Hepatocyte (in vitro differentiated cells): ENCODE measurements at regions not wholly inside any gene's neighbourhood (a gene's known extent, or its start where the extent isn't known, plus 50 kb on each side); places are given as distances from the start of the nearest gene placed in this dataset.

Experiments used
- DNase-seq: peaks from one replicate; pipeline ENCODE4 v3.0.0-alpha.2; 2016; ENCODE audit warnings: low spot score
- H2AFZ ChIP-seq: fragments of 200-600 bp; sonication (generic); 2 replicates; pipeline ENCODE4 v1.6.0; 2016; ENCODE audit warnings: antibody characterized with exemption, mild to moderate bottlenecking
- H3K27ac ChIP-seq: fragments of 200-600 bp; sonication (generic); 2 replicates; pipeline ENCODE4 v1.5.1; 2016; ENCODE audit warnings: mild to moderate bottlenecking
- H3K27me3 ChIP-seq: fragments of 200-600 bp; sonication (generic); 2 replicates; pipeline ENCODE4 v1.6.1; 2016
- H3K36me3 ChIP-seq: fragments of 200-600 bp; sonication (generic); replicated peaks from 2 replicates; pipeline ENCODE4 v1.5.1; 2016; ENCODE audit warnings: low read depth; ENCODE audit not compliant: insufficient read depth
- H3K4me1 ChIP-seq: fragments of 200-600 bp; sonication (generic); 2 replicates; pipeline ENCODE4 v1.5.1; 2016; ENCODE audit warnings: mild to moderate bottlenecking, moderate library complexity; ENCODE audit not compliant: insufficient read depth
- H3K4me2 ChIP-seq: fragments of 200-600 bp; sonication (generic); 2 replicates; pipeline ENCODE4 v1.6.0; 2016
- H3K4me3 ChIP-seq: fragments of 200-600 bp; sonication (generic); 2 replicates; pipeline ENCODE4 v1.5.1; 2016; ENCODE audit warnings: mild to moderate bottlenecking
- H3K79me2 ChIP-seq: fragments of 200-600 bp; sonication (generic); 2 replicates; pipeline ENCODE4 v1.6.0; 2017; ENCODE audit warnings: mild to moderate bottlenecking
- H3K9me2 ChIP-seq: fragments of 200-600 bp; sonication (generic); replicated peaks from 2 replicates; pipeline ENCODE4 v1.6.0; 2017; ENCODE audit warnings: mild to moderate bottlenecking; ENCODE audit not compliant: insufficient read depth
- H3K9me3 ChIP-seq: fragments of 200-600 bp; sonication (generic); 2 replicates; pipeline ENCODE4 v1.5.1; 2016; ENCODE audit warnings: low read depth, mild to moderate bottlenecking
- H4K20me1 ChIP-seq: fragments of 200-600 bp; sonication (generic); 2 replicates; pipeline ENCODE4 v1.6.0; 2016; ENCODE audit warnings: mild to moderate bottlenecking; ENCODE audit not compliant: insufficient read depth, poor library complexity, severe bottlenecking
- EZH2 ChIP-seq: fragments of 200-600 bp; sonication (generic); IDR thresholded peaks from 2 replicates; pipeline ENCODE4 v1.6.1; 2016; ENCODE audit warnings: antibody characterized with exemption, mild to moderate bottlenecking, borderline replicate concordance
- EZH2phosphoT487 ChIP-seq: fragments of 200-600 bp; sonication (generic); IDR thresholded peaks from one replicate; pipeline ENCODE4 v1.6.1; 2018; ENCODE audit warnings: antibody characterized with exemption, mild to moderate bottlenecking, low read depth, moderate library complexity; ENCODE audit not compliant: unreplicated experiment, severe bottlenecking
- WGBS: methylation state at CpG from one replicate; pipeline ENCODE4 v1.1.6; 2016; ENCODE audit warnings: low lambda C conversion rate; ENCODE audit errors: missing lambda C conversion rate; 5-methylcytosine and 5-hydroxymethylcytosine counted together
- TF ChIP-seq, protein P1 (sequence below): fragments of 200-600 bp; sonication (generic); IDR thresholded peaks from 2 replicates; pipeline ENCODE4 v1.5.1; 2016; ENCODE audit warnings: antibody characterized with exemption, mild to moderate bottlenecking; ENCODE audit not compliant: poor library complexity

DNA sequence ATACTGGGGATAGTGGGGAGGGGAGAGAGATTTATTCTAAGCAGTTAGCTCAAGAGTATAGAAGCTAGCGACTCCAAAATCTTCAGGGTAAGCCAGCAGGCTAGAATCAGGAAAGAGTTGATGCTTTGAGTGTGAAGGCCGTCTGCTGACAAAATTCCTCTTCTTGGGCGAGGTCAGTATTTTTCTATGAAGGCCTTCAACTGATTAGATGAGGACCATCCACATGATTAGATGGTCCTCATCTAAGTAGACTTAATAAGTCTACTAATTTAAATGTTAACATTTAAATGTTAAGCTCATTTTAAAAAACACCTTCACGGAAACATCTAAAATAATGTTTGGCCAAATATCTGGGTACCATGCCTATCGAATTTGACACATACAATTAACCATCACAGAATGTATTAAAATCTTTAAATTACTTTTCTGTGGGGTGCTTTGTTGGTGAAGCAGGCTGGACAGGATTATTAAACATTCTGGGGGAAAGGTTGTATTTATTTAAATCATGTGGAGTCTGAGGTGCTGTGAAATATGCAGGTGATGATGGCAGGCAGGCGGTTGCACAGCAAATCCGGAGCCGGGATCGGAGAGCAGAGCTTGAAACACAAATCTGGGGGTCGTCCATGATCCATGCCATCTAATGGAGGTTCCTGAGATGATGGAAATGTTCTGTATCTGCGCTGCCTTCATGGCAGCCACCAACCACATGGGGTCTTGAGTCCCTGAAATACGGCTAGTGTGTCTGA, 49.8 kb upstream of the ADORA2B start:
- Histone ChIP-seq H3K27ac (no peak overlapping the region), H3K9me2 (no peaks in the 10 kb centered on the region), H3K4me3 (no peak overlapping the region), H3K4me2 (no peak overlapping the region), H3K4me1 (peaks cover 6% of the 10 kb centered on the region), H3K9me3 (no peaks in the 10 kb centered on the region), H3K79me2 (no peaks in the 10 kb centered on the region), H3K36me3 (no peaks in the 10 kb centered on the region), H2AFZ (no peak overlapping the region), H4K20me1 (no peaks in the 10 kb centered on the region), H3K27me3 (no peaks in the 10 kb centered on the region)
- TF ChIP-seq, protein P1, sequence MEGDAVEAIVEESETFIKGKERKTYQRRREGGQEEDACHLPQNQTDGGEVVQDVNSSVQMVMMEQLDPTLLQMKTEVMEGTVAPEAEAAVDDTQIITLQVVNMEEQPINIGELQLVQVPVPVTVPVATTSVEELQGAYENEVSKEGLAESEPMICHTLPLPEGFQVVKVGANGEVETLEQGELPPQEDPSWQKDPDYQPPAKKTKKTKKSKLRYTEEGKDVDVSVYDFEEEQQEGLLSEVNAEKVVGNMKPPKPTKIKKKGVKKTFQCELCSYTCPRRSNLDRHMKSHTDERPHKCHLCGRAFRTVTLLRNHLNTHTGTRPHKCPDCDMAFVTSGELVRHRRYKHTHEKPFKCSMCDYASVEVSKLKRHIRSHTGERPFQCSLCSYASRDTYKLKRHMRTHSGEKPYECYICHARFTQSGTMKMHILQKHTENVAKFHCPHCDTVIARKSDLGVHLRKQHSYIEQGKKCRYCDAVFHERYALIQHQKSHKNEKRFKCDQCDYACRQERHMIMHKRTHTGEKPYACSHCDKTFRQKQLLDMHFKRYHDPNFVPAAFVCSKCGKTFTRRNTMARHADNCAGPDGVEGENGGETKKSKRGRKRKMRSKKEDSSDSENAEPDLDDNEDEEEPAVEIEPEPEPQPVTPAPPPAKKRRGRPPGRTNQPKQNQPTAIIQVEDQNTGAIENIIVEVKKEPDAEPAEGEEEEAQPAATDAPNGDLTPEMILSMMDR, result no peak
- no peak for TF ChIP-seq EZH2
- no peak for TF ChIP-seq EZH2phosphoT487
- whole genome bisulfite sequencing, result 96% methylated on average over 12 of the region's 12 CpGs
- no peak for DNase-seq
